ENCODE measurements at regions not wholly inside any gene's neighbourhood (a gene's known extent, or its start where the extent isn't known, plus 50 kb on each side); places are given as distances from the start of the nearest gene placed in this dataset.

- DNase-seq (ENCODE audit: low spot score) (no peak), ATAC-seq (no peak)
- Mint-ChIP-seq H3K27me3 (no peaks in the 10 kb centered on the region), H3K36me3 (no peaks in the 10 kb centered on the region), H3K4me3 (no peak overlapping the region), H3K27ac (no peak overlapping the region), H3K4me1 (ENCODE audit: low read depth in 2 of 2) (no peaks in the 10 kb centered on the region), H3K9me3 (peaks cover 6% of the 10 kb centered on the region)
These were observed 611.7 kb downstream of the SNAPC1 start for GRCh38 chr14:62373944-62374343.

GRCh38 chr14:62378057-62378456, 615.8 kb downstream of the SNAPC1 start:
- no peaks in the 10 kb centered on the region for H3K27me3 Mint-ChIP-seq
- DNase-seq (ENCODE audit: low spot score), result no peak
- no peak for ATAC-seq
- H3K4me3 Mint-ChIP-seq, result no peak overlapping the region
- H3K27ac Mint-ChIP-seq, result no peak overlapping the region
- peaks cover 10% of the 10 kb centered on the region for H3K9me3 Mint-ChIP-seq
- H3K4me1 Mint-ChIP-seq (ENCODE audit: low read depth in 2 of 2), result no peaks in the 10 kb centered on the region
- H3K36me3 Mint-ChIP-seq, result no peaks in the 10 kb centered on the region

- Mint-ChIP-seq H3K4me3 (no peak overlapping the region), H3K27ac (no peak overlapping the region), H3K36me3 (peaks cover 1% of the 10 kb centered on the region), H3K4me1 (ENCODE audit: low read depth in 2 of 2) (no peaks in the 10 kb centered on the region), H3K27me3 (no peaks in the 10 kb centered on the region), H3K9me3 (peaks cover 15% of the 10 kb centered on the region)
- no peak for ATAC-seq
- no peak for DNase-seq (ENCODE audit: low spot score)
These were observed 619.3 kb downstream of the SNAPC1 start for GRCh38 chr14:62381311-62382070.

- H3K27ac Mint-ChIP-seq, result no peak overlapping the region
- ATAC-seq (no peak), DNase-seq (ENCODE audit: low spot score) (no peak)
- no peaks in the 10 kb centered on the region for H3K36me3 Mint-ChIP-seq
- H3K9me3 Mint-ChIP-seq, result peaks cover under 1% of the 10 kb centered on the region
- H3K4me1 Mint-ChIP-seq (ENCODE audit: low read depth in 2 of 2), result no peaks in the 10 kb centered on the region
- no peaks in the 10 kb centered on the region for H3K27me3 Mint-ChIP-seq
- H3K4me3 Mint-ChIP-seq, result no peak overlapping the region
These were observed 636.1 kb downstream of the KCNH5 start for GRCh38 chr14:62409169-62409568.

GRCh38 chr14:62409626-62410300, 635.5 kb downstream of the KCNH5 start:
- Mint-ChIP-seq H3K36me3 (no peaks in the 10 kb centered on the region), H3K9me3 (no peaks in the 10 kb centered on the region), H3K4me3 (no peak overlapping the region), H3K27ac (no peak overlapping the region), H3K4me1 (ENCODE audit: low read depth in 2 of 2) (no peaks in the 10 kb centered on the region), H3K27me3 (no peaks in the 10 kb centered on the region)
- DNase-seq (ENCODE audit: low spot score) (no peak), ATAC-seq (no peak)

GRCh38 chr14:62420847-62421246, 624.4 kb downstream of the KCNH5 start:
- no peak overlapping the region for H3K27ac Mint-ChIP-seq
- peaks cover 8% of the 10 kb centered on the region for H3K9me3 Mint-ChIP-seq
- H3K4me1 Mint-ChIP-seq (ENCODE audit: low read depth in 2 of 2), result no peaks in the 10 kb centered on the region
- no peak overlapping the region for H3K4me3 Mint-ChIP-seq
- no peaks in the 10 kb centered on the region for H3K27me3 Mint-ChIP-seq
- ATAC-seq (no peak), DNase-seq (ENCODE audit: low spot score) (no peak)
- H3K36me3 Mint-ChIP-seq, result no peaks in the 10 kb centered on the region

GRCh38 chr14:62428429-62429203, 616.6 kb downstream of the KCNH5 start:
- no peak overlapping the region for H3K4me3 Mint-ChIP-seq
- peaks cover 32% of the 10 kb centered on the region for H3K9me3 Mint-ChIP-seq
- ATAC-seq (no peak), DNase-seq (ENCODE audit: low spot score) (no peak)
- H3K27ac Mint-ChIP-seq, result no peak overlapping the region
- H3K4me1 Mint-ChIP-seq (ENCODE audit: low read depth in 2 of 2), result no peaks in the 10 kb centered on the region
- H3K36me3 Mint-ChIP-seq, result no peaks in the 10 kb centered on the region
- H3K27me3 Mint-ChIP-seq, result no peaks in the 10 kb centered on the region

GRCh38 chr14:62429683-62430082, 615.6 kb downstream of the KCNH5 start:
- DNase-seq (ENCODE audit: low spot score), result no peak
- no peak overlapping the region for H3K4me3 Mint-ChIP-seq
- H3K4me1 Mint-ChIP-seq (ENCODE audit: low read depth in 2 of 2), result no peaks in the 10 kb centered on the region
- no peak overlapping the region for H3K27ac Mint-ChIP-seq
- peaks cover 33% of the 10 kb centered on the region for H3K9me3 Mint-ChIP-seq
- H3K27me3 Mint-ChIP-seq, result no peaks in the 10 kb centered on the region
- H3K36me3 Mint-ChIP-seq, result no peaks in the 10 kb centered on the region
- ATAC-seq, result no peak

- no peak for DNase-seq (ENCODE audit: low spot score)
- Mint-ChIP-seq H3K27me3 (no peaks in the 10 kb centered on the region), H3K9me3 (peaks cover 29% of the 10 kb centered on the region), H3K36me3 (peaks cover 6% of the 10 kb centered on the region), H3K27ac (no peak overlapping the region), H3K4me3 (no peak overlapping the region), H3K4me1 (ENCODE audit: low read depth in 2 of 2) (no peaks in the 10 kb centered on the region)
- no peak for ATAC-seq
These were observed 613.8 kb downstream of the KCNH5 start for GRCh38 chr14:62431496-62431895.

GRCh38 chr14:62432955-62433354, 612.3 kb downstream of the KCNH5 start:
- ATAC-seq (no peak), DNase-seq (ENCODE audit: low spot score) (no peak)
- Mint-ChIP-seq H3K27ac (no peak overlapping the region), H3K36me3 (peaks cover 6% of the 10 kb centered on the region), H3K9me3 (peaks cover 23% of the 10 kb centered on the region), H3K4me1 (ENCODE audit: low read depth in 2 of 2) (no peaks in the 10 kb centered on the region), H3K27me3 (no peaks in the 10 kb centered on the region), H3K4me3 (no peak overlapping the region)

- peaks cover 17% of the 10 kb centered on the region for H3K36me3 Mint-ChIP-seq
- H3K27me3 Mint-ChIP-seq, result no peaks in the 10 kb centered on the region
- H3K4me1 Mint-ChIP-seq (ENCODE audit: low read depth in 2 of 2), result no peaks in the 10 kb centered on the region
- no peak overlapping the region for H3K4me3 Mint-ChIP-seq
- H3K9me3 Mint-ChIP-seq, result peaks cover 20% of the 10 kb centered on the region
- H3K27ac Mint-ChIP-seq, result no peak overlapping the region
- no peak for DNase-seq (ENCODE audit: low spot score)
- ATAC-seq, result no peak
These were observed 609.0 kb downstream of the KCNH5 start for GRCh38 chr14:62436261-62436660.

GRCh38 chr14:62439210-62439609, 606.0 kb downstream of the KCNH5 start:
- peaks cover 17% of the 10 kb centered on the region for H3K36me3 Mint-ChIP-seq
- no peak overlapping the region for H3K4me3 Mint-ChIP-seq
- no peak overlapping the region for H3K27ac Mint-ChIP-seq
- no peak for ATAC-seq
- peaks cover 18% of the 10 kb centered on the region for H3K9me3 Mint-ChIP-seq
- H3K4me1 Mint-ChIP-seq (ENCODE audit: low read depth in 2 of 2), result no peaks in the 10 kb centered on the region
- DNase-seq (ENCODE audit: low spot score), result no peak
- no peaks in the 10 kb centered on the region for H3K27me3 Mint-ChIP-seq

- H3K36me3 Mint-ChIP-seq, result peaks cover 11% of the 10 kb centered on the region
- H3K4me3 Mint-ChIP-seq, result no peak overlapping the region
- no peak for DNase-seq (ENCODE audit: low spot score)
- H3K4me1 Mint-ChIP-seq (ENCODE audit: low read depth in 2 of 2), result no peaks in the 10 kb centered on the region
- ATAC-seq, result no peak
- H3K27ac Mint-ChIP-seq, result no peak overlapping the region
- peaks cover 11% of the 10 kb centered on the region for H3K9me3 Mint-ChIP-seq
- no peaks in the 10 kb centered on the region for H3K27me3 Mint-ChIP-seq
These were observed 601.5 kb downstream of the KCNH5 start for GRCh38 chr14:62443796-62444195.

- Mint-ChIP-seq H3K36me3 (no peaks in the 10 kb centered on the region), H3K4me1 (ENCODE audit: low read depth in 2 of 2) (no peaks in the 10 kb centered on the region), H3K27ac (no peak overlapping the region), H3K27me3 (no peaks in the 10 kb centered on the region), H3K4me3 (no peak overlapping the region), H3K9me3 (peaks cover 9% of the 10 kb centered on the region)
- DNase-seq (ENCODE audit: low spot score) (no peak), ATAC-seq (no peak)
These were observed 599.7 kb downstream of the KCNH5 start for GRCh38 chr14:62445570-62445969.
